Erythroblast (primary cell): ENCODE measurements at regions not wholly inside any gene's neighbourhood (a gene's known extent, or its start where the extent isn't known, plus 50 kb on each side); places are given as distances from the start of the nearest gene placed in this dataset.

Experiments used
- DNase-seq, 2 experiments: peaks; one replicate each; lab custom pipeline; 2025; lab: John Stamatoyannopoulos, UW
- GATA1 ChIP-seq: IDR thresholded peaks from 2 replicates; pipeline ENCODE4 v1.6.1; 2011; ENCODE audit warnings: low read depth, mild to moderate bottlenecking, control low read depth, low read length, moderate library complexity
- POLR2A ChIP-seq: IDR thresholded peaks from 2 replicates; pipeline ENCODE4 v1.6.1; 2011; ENCODE audit warnings: mild to moderate bottlenecking, low read length

DNA sequence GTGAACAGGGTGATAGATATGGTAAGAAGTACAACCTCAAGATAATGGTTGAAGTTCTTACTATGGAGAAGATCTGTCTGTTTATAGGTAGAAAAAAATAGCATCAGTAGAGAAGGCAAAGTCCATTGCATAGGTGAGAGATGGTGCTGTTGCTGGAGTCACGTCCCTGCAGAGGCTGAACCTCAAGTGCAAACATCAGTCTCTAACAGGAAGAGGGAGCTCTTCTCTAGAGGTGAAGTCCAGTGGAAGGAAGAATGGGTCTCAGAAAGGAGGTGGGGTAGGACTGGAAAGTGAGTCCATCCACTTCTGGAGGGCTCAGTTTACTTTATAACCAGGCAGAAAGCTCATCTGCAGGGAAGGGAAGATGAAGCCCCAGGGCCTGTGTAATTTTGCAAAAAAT lies 337.7 kb downstream of the MEIS1 start:
- TF ChIP-seq POLR2A (no peak), GATA1 (no peak)
- DNase-seq, result no peak

DNA sequence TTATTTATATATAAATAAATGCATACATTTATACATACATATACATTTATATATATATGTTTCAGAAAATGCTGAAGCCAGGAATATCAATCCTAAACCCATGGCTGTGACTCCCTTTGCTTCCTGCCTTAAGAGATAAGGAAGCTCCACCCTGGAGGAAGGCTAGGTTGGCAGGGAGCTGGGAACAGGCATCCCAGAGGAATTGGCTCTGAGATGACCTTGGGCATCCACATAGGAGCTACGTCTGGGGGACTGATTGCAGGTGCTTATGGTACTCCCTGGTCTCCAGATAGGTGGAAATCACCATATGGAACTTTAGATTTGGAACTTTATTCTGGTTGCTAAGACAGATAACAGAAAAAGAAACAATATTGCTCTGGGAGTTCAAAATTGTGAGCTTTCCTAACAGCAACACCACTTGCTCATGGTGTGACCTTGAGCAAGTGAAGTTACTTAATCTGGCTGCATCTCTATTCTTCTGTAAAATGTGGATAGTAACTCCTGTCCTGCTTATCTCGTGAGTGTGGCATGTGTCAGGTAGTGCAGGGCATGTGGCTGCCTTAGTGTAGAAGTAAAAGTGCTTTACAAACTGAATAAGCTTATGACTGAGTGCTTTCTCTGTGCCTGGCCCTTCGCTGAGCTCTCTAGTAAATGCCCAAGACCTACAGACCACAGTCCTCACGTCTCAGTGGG lies 341.0 kb downstream of the MEIS1 start:
- TF ChIP-seq GATA1 (no peak), POLR2A (no peak)
- DNase-seq, result no peak

DNA sequence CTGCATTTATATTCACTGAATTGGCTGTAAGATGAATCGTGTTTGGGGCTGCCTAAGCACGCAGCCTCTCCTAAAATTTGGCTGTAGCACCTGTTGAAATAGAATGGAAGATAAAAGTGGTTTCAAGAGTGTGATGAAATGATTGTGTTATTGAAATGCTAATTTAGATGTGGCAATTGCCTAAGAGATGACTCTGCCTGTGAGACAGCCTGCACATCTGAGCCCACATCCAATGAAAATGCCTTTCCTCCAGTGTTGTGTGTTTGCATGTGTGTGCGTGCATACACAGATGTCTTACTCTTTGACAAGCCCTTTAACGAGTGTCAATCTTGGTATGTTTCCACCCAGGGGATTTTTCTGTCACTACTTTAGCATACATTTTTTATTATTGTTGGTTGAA lies 346.9 kb downstream of the MEIS1 start:
- TF ChIP-seq GATA1 (no peak), POLR2A (no peak)
- DNase-seq, result no peak

DNA sequence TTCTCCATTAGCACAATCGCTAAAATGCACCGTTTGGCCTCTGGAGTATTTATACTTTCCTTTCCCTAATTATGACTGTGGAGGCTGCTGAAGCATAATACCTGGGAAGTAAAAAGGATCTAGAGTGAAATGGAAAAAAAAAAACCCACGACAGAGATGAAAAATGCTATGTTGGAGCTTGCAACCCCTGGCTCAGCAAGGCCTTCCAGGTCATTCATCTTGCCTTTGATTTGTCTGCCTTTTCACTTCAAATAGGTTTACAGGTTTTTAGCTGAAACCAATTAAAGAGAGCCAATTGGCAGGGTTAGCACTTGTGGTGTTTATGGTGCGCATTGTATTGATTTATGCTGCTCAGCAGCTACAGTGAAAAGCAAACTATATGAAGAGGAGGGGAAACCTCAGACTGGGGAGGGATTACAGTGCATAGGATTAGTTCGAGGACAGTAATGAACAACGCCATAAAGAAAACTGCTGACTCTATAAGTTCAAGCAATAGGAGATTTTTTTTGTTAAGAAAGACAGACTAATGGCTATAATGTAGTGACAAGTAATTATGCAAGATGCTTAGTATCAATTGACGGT lies 347.9 kb downstream of the MEIS1 start:
- TF ChIP-seq POLR2A, result no peak
- no peak for TF ChIP-seq GATA1
- no peak for DNase-seq

DNA sequence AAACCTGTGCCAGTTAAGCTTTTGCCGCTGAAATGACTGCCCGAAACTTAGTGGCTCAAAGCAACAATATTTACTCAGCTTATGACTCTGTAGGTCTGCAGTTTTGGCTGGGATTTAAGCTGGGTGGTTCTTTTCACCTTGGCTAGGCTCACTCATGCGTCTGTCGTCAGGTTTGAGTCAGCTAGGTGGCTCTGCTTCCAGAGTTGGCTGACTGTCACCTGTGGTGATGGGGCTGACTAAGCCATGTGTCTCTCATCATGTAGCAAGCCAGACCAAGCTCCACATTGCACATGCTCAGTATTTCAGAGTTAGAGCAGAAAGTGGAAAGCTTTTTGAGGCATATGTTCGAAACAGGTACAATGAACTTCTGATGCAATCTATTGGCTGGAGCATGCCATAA lies 354.8 kb downstream of the MEIS1 start:
- TF ChIP-seq POLR2A, result no peak
- TF ChIP-seq GATA1, result no peak
- DNase-seq, result no peak

DNA sequence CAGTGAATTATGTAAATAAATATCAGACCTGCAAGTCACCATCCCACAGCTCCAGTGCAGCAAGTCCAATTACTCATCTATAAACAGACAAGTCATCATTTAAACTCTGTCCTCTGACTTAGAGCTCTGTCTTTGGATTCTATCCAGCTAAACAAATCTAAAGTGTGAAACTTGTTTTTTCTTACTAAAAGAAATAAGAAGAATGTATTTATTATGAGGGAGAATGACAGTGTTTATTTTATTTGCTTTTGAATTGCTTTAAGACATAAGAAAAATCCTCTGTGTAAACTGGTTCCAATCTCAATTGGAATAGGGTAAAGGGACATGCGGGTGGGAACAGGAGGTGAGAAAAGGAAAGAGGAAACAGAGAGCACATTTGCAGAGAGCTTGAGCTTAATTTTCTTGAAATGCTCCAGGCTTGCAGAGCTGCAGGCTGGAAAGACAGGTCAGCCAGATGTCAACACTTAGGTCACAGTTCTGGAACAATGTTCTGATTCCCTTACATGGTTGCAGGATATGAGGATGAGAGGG lies 355.8 kb downstream of the MEIS1 start:
- no peak for TF ChIP-seq GATA1
- no peak for TF ChIP-seq POLR2A
- DNase-seq, result no peak

DNA sequence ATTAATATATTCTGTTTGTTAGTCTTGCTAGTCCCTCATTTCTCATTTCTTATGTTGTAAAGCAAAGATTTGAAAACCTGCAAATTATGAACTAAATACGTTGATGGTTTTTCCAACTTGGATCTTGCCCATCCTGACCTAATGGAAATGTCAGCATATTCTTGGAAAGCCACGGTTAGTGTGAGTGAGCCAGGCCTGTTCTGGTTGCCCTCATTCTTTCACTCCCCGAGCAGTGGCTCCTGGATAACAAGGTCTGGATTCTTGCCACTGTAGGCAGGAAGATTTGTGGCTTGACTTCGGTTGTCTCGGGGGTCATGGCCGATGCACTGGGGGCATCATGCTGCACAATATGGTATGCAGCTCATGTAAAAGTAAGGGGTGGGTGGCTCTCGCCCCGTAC lies 359.1 kb downstream of the MEIS1 start:
- TF ChIP-seq POLR2A (no peak), GATA1 (no peak)
- no peak for DNase-seq

DNA sequence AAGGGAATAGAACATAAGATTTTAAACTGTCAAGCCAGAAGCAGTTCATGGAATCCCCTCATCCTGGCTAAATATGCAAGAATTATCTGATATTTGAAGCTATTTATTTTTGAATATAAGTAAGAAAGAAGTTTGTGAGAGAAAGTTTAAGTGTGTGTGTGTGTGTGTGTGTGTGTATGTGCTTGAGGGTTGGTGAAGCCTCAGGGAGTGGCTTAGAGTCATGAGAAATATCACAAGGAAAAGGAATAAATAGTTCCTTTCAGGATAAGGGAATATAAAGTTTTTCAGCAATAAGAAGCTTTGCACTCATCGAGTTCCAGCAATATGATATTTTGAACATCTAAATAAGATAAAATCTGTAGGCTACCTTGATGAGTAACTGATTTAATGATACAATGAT lies 359.6 kb downstream of the MEIS1 start:
- no peak for TF ChIP-seq POLR2A
- TF ChIP-seq GATA1, result no peak

DNA sequence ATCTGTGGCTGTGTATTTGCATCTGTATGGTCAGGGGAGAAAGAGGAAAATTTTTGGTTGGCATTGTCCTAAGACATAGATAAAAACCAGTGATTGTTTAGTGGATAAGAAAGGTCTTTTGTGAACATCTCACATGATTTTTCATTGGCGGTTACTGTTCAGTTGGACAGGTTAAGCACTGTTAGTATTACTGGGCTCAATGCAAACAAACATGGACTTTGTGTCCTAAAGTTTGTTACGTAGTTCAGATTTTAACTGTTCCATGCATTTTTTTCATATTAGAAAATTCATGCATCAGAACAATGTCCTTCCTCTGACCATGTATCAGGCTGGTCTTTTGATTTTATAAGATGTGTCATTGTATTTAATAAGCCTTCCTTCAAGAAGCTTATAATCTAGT lies 368.0 kb downstream of the MEIS1 start:
- TF ChIP-seq GATA1 (no peak), POLR2A (no peak)
- DNase-seq, result no peak

More for the DNA sequence above, 359.6 kb downstream of the MEIS1 start:
- no peak for DNase-seq

DNA sequence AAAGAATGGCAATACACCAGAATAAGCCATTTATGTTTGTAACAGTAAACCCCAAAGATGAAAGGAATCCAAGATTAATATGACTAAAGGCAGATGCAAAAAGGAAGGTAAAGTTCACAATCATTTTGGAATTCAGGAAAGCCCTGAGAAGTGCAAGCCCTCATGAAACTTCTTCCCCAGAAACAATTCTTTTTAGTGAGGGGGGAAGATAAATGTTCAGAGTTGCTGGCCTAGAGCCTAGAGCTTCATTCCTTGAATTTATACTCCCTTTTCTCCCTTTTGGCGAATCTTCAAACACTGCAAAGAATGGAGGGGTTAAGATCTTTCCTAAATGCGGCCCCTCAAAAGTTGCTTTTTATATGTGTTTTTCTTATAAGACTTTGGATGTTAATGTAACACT lies 368.8 kb downstream of the MEIS1 start:
- DNase-seq, result no peak

DNA sequence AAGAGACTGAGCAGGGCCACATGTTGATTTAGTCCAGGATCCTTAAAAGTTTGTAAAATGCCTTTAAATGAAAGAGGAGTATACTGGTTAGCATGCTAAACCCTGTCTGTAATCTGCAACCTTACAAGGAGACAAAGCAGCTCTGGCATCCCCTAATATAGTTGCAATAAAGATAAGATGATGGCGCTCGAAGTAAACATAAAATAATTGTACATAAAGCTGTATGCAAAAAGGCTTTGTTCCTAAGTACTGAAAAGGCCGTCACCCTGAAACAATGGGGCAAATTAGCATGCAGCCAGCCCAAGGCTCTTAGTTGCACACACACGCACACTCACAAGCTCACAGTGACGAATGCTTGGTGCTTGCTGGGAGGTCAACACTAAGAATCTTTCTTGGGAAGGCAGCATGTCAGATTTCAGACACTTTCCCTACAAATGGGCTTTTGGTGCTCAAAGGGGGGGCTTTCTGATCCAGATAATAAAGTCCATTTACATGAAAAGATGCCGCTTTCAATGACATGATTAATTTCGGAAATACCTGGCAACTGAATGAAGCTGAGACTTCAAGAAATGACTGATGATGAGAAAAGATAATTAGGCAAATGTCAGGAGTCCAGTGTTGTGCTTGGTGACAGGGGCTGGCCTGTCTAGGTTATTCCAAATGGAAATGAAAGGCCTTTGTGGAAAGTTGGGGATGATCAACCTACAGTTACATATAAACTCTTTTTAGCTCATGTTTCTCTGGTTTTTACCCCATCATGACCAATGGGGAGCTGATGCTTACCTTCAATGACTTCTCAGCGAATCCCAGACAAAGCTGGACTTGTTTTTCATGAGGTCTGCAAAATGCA lies 370.3 kb downstream of the MEIS1 start:
- no peak for DNase-seq

More for the DNA sequence above, 368.8 kb downstream of the MEIS1 start:
- TF ChIP-seq GATA1 (no peak), POLR2A (no peak)

DNA sequence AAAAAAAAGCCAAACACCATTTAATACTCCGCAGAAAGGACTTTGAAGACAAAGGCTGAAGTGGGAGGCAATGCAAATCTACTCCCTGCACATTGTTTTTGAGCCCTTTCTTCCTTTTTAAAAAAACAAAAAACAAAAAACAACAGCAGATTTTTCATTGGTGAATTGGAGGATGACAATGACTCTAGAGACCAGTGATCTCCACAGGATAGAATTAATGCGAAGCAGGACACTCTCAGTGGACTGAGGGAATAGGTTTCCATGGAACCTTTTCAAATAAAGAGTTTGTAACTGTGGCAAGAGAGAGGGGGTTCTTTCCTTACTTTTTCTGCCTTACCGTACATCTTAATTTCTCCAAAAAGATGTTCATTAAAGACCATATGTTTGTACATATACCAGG lies 371.0 kb downstream of the MEIS1 start:
- TF ChIP-seq POLR2A (no peak), GATA1 (no peak)
- no peak for DNase-seq

More for the DNA sequence above, 370.3 kb downstream of the MEIS1 start:
- TF ChIP-seq POLR2A (no peak), GATA1 (no peak)

DNA sequence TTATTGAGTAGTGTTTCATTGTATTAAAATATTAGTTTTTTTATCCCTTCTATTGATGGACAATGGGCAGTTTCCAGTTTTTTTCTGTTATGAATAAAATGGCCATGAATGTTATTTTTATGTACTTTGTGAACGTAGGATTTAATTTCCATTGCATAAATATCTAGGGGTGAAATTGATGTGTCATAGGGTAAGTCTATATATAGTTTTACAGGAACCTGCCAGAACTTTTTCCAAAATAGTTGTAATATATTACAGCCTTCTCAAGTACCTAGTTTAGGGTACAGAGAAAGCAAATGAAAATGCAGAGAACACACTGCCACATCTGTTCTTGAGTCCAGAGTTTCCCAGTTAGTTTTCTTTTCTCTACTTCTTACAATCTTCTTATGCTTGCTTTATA lies 378.6 kb downstream of the MEIS1 start:
- TF ChIP-seq POLR2A (no peak), GATA1 (no peak)
- no peak for DNase-seq

DNA sequence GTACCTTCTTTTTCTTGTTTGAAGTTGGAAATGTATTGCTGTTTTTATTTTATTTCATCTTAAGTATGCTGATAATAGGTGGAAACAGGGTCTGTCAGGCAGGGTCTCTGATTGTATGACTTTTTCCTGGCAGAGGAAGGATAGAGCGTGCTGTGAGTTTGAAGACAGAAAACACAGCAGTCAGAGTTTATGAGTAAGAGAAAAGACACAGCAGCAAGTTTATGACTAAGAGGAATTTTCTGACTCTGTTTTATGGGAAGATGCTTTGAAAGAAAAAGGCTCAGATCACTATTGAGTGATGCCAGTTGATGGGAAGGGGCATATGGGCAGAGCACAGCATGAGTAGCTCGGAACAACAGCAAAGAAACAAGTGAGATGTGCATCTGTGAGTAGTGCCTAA lies 379.1 kb downstream of the MEIS1 start:
- no peak for DNase-seq
- TF ChIP-seq GATA1, result no peak
- no peak for TF ChIP-seq POLR2A
